Ishikawa (cell line): ENCODE measurements at regions not wholly inside any gene's neighbourhood (a gene's known extent, or its start where the extent isn't known, plus 50 kb on each side); places are given as distances from the start of the nearest gene placed in this dataset.

Experiments
- CEBPB ChIP-seq: IDR thresholded peaks from 2 replicates; pipeline ENCODE4 v1.6.1; 2012
- CREB1 ChIP-seq: IDR thresholded peaks from 2 replicates; pipeline ENCODE4 v1.6.1; 2012; ENCODE audit warnings: low read depth
- EGR1 ChIP-seq: IDR thresholded peaks from 2 replicates; pipeline ENCODE4 v1.6.1; 2012
- EP300 ChIP-seq: IDR thresholded peaks from 2 replicates; pipeline ENCODE4 v1.6.1; 2012; ENCODE audit warnings: borderline replicate concordance
- FOXM1 ChIP-seq: IDR thresholded peaks from 2 replicates; pipeline ENCODE4 v1.6.1; 2012; ENCODE audit warnings: low read depth, borderline replicate concordance
- NFIC ChIP-seq: IDR thresholded peaks from 2 replicates; pipeline ENCODE4 v1.6.1; 2012
- RAD21 ChIP-seq: IDR thresholded peaks from 2 replicates; pipeline ENCODE4 v1.6.1; 2012; ENCODE audit warnings: low read depth
- TAF1 ChIP-seq: IDR thresholded peaks from 2 replicates; pipeline ENCODE4 v1.6.1; 2012; ENCODE audit warnings: low read depth, mild to moderate bottlenecking
- TCF12 ChIP-seq: IDR thresholded peaks from 2 replicates; pipeline ENCODE4 v1.6.1; 2012; ENCODE audit warnings: low read depth
- TEAD4 ChIP-seq: IDR thresholded peaks from 2 replicates; pipeline ENCODE4 v1.6.1; 2012
- USF1 ChIP-seq: IDR thresholded peaks from 2 replicates; pipeline ENCODE4 v1.6.1; 2012
- YY1 ChIP-seq: IDR thresholded peaks from 2 replicates; pipeline ENCODE4 v1.6.1; 2012; ENCODE audit warnings: low read depth
- ZBTB7A ChIP-seq: IDR thresholded peaks from 2 replicates; pipeline ENCODE4 v1.6.1; 2012; ENCODE audit warnings: low read depth
- TF ChIP-seq, protein P1 (sequence below): IDR thresholded peaks from 2 replicates; pipeline ENCODE4 v1.6.1; 2012
- TF ChIP-seq, protein P2 (sequence below): IDR thresholded peaks from 2 replicates; pipeline ENCODE4 v1.6.1; 2012; ENCODE audit warnings: low read depth, mild to moderate bottlenecking

DNA sequence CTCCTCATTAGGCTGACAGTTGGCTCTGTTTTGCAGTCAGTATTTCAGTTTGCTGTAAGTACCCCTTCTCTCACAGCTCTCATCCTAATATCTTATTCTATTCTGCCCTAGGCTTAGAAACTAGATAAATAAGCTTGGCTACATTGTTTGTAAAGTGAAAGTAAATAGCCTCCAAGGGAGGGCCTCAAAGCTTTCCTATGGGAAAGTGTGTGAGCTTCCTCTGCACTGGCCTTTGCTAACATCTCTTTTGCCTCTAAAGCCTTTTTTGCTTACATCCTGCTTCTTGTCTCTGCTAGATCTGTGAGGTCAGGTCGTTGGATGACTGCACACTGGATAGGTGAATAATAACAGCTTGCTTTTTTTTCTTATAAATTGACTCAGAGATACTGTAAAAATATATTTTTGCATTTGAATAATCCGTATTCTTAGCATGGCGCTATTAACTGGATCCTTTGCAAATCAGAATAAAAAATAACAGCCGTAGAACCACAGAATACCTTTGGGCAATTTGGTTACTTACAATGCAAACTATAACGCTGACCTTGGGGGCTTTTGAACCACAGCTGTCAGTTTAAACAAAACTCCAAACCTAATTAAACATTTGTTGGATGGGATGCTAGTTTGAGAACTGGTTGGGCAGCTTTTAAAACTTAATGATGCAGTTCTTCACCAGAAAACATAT, 55.1 kb downstream of the TTC6 start:
- TF ChIP-seq EP300 (no peak), CREB1 (no peak), TCF12 (no peak), TAF1 (no peak), ZBTB7A (no peak), NFIC (no peak), FOXM1 (no peak), TEAD4 (no peak)
- TF ChIP-seq, protein P1, sequence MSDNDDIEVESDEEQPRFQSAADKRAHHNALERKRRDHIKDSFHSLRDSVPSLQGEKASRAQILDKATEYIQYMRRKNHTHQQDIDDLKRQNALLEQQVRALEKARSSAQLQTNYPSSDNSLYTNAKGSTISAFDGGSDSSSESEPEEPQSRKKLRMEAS: no peak

GRCh38 chr14:37652042-37652441, 56.6 kb downstream of the TTC6 start:
- TF ChIP-seq CEBPB: no peak
- TF ChIP-seq, protein P2, sequence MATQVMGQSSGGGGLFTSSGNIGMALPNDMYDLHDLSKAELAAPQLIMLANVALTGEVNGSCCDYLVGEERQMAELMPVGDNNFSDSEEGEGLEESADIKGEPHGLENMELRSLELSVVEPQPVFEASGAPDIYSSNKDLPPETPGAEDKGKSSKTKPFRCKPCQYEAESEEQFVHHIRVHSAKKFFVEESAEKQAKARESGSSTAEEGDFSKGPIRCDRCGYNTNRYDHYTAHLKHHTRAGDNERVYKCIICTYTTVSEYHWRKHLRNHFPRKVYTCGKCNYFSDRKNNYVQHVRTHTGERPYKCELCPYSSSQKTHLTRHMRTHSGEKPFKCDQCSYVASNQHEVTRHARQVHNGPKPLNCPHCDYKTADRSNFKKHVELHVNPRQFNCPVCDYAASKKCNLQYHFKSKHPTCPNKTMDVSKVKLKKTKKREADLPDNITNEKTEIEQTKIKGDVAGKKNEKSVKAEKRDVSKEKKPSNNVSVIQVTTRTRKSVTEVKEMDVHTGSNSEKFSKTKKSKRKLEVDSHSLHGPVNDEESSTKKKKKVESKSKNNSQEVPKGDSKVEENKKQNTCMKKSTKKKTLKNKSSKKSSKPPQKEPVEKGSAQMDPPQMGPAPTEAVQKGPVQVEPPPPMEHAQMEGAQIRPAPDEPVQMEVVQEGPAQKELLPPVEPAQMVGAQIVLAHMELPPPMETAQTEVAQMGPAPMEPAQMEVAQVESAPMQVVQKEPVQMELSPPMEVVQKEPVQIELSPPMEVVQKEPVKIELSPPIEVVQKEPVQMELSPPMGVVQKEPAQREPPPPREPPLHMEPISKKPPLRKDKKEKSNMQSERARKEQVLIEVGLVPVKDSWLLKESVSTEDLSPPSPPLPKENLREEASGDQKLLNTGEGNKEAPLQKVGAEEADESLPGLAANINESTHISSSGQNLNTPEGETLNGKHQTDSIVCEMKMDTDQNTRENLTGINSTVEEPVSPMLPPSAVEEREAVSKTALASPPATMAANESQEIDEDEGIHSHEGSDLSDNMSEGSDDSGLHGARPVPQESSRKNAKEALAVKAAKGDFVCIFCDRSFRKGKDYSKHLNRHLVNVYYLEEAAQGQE: no peak
- no peak for TF ChIP-seq EGR1
- TF ChIP-seq EP300: no peak
- TF ChIP-seq RAD21: no peak
- no peak for TF ChIP-seq NFIC
- TF ChIP-seq USF1: no peak
- TF ChIP-seq, protein P1: no peak
- TF ChIP-seq TCF12: no peak
- TF ChIP-seq TAF1: no peak

DNA sequence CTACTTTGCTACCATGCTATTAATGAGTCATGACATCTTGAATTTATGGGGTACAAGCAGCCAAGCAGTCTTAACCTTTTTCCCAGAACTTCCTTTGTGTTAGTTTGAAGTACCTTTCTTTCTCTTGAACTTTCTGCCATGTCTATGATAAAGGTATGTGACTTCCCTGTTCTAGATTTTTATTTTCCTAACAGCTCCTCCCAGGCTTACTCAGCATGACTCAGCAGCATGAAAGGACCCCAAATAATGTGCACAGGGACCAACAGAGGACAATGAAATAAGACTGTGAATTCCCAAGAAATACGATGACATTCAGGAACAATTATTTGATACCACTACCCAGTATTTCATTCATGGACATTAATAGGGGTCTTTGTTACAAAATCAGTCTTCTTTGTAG, 60.0 kb downstream of the TTC6 start:
- TF ChIP-seq EGR1 (no peak), RAD21 (no peak), EP300 (no peak), CEBPB (no peak), ZBTB7A (no peak), TCF12 (no peak), YY1 (no peak), CREB1 (no peak), FOXM1 (no peak), NFIC (no peak), TEAD4 (no peak), TAF1 (no peak), USF1 (no peak)
- TF ChIP-seq, protein P2: no peak
- TF ChIP-seq, protein P1: no peak

GRCh38 chr14:37658156-37658555, 62.7 kb downstream of the TTC6 start:
- TF ChIP-seq TEAD4 (no peak), TAF1 (no peak), RAD21 (no peak), YY1 (no peak), EGR1 (no peak), EP300 (no peak), NFIC (no peak), ZBTB7A (no peak), FOXM1 (no peak), USF1 (no peak), TCF12 (no peak), CREB1 (no peak), CEBPB (no peak)
- TF ChIP-seq, protein P2: no peak
- TF ChIP-seq, protein P1: no peak
